Sigmoid colon (tissue), 6 donors: ENCODE measurements at regions not wholly inside any gene's neighbourhood (a gene's known extent, or its start where the extent isn't known, plus 50 kb on each side); places are given as distances from the start of the nearest gene placed in this dataset.

Source experiments
- DNase-seq: peaks from one replicate; pipeline ENCODE4 v3.0.0-alpha.2; 2019
- H3K27ac ChIP-seq, 4 donors: fragments of 200-600 bp; sonication (generic); one replicate each; pipeline ENCODE4 v1.5.1; 2016 to 2019; ENCODE audit warnings: mild to moderate bottlenecking in 1 of 4
- H3K27me3 ChIP-seq, 3 donors: fragments of 200-600 bp; sonication (generic); one replicate each; pipeline ENCODE4 v1.5.1; 2019; ENCODE audit warnings: mild to moderate bottlenecking in 1 of 3
- H3K36me3 ChIP-seq, 4 donors: fragments of 200-600 bp; sonication (generic); one replicate each; pipeline ENCODE4 v1.5.1; 2016 to 2019
- H3K4me1 ChIP-seq, 4 donors: fragments of 200-600 bp; sonication (generic); one replicate each; pipeline ENCODE4 v1.5.1; 2017 to 2019
- H3K4me3 ChIP-seq, 4 donors: fragments of 200-600 bp; sonication (generic); one replicate each; pipeline ENCODE4 v1.5.1; 2017 to 2019; ENCODE audit warnings: mild to moderate bottlenecking in 2 of 4, moderate library complexity in 1 of 4
- H3K9me3 ChIP-seq, 4 donors: fragments of 200-600 bp in 3 of 4; sonication (generic) in 3 of 4; one replicate each; pipeline versions ENCODE4 v1.5.1 to v1.6.1; 2013 to 2019
- CTCF ChIP-seq, 4 experiments: fragments of 450-650 bp in 3 of 4; fragments of 200-600 bp in 1 of 4; IDR thresholded peaks; one replicate each; pipeline ENCODE4 v1.5.1; 2016 to 2019; ENCODE audit warnings: antibody characterized with exemption in 4 of 4, mild to moderate bottlenecking in 3 of 4, moderate library complexity in 2 of 4
- EP300 ChIP-seq, 4 donors: sonication (generic); formaldehyde crosslinking; IDR thresholded peaks; one replicate each; pipeline ENCODE4 v1.6.1; 2017; ENCODE audit warnings: antibody characterized with exemption in 4 of 4
- POLR2A ChIP-seq, 2 donors: fragments of 450-650 bp; IDR thresholded peaks; one replicate each; pipeline ENCODE4 v1.6.1; 2016; ENCODE audit warnings: antibody characterized with exemption in 2 of 2, mild to moderate bottlenecking in 2 of 2, moderate library complexity in 2 of 2
- POLR2AphosphoS5 ChIP-seq, 4 donors: sonication (generic); formaldehyde crosslinking; IDR thresholded peaks; one replicate each; pipeline ENCODE4 v1.6.1; 2017; ENCODE audit warnings: antibody characterized with exemption in 4 of 4
- WGBS, 2 donors: extraction: QIAGEN DNeasy Blood & Tissue Kit; methylation state at CpG; one replicate each; pipeline ENCODE4 v1.1.7; 2013; 5-methylcytosine and 5-hydroxymethylcytosine counted together
- intact Hi-C: fragments of 100-400 bp; cut with DNase I; formaldehyde crosslinking; loops from one replicate; pipeline ENCODE4 v1.15.1; 2023
- donor health status: healthy with polysubstance abuse.
- donor health status: healthy.

GRCh38 chr6:164523087-164523654 lies 786.2 kb downstream of the C6orf118 start:
- DNase-seq = no peak
- Histone ChIP-seq H3K27me3 (no peaks in the 10 kb centered on the region), H3K9me3 (peaks cover 0 to 25% (median 1%) of the 10 kb centered on the region in 4 donors), H3K4me3 (no peak overlapping the region), H3K4me1 (no peaks in the 10 kb centered on the region), H3K36me3 (no peaks in the 10 kb centered on the region), H3K27ac (no peak overlapping the region)
- TF ChIP-seq EP300 (IDR thresholded peaks at IDR 0.05) = no peak
- TF ChIP-seq CTCF (IDR thresholded peaks at IDR 0.05) = no peak
- no peak for TF ChIP-seq POLR2A (IDR thresholded peaks at IDR 0.05)
- TF ChIP-seq POLR2AphosphoS5 (IDR thresholded peaks at IDR 0.05) = no peak
- intact Hi-C loops = no loop called here
- 73 to 78% methylated on average over 1 of the region's 1 CpG for WGBS, 2 donors

GRCh38 chr6:164520916-164521315 lies 788.5 kb downstream of the C6orf118 start:
- H3K4me1 ChIP-seq = no peaks in the 10 kb centered on the region
- intact Hi-C loops = no loop called here
- H3K36me3 ChIP-seq = no peaks in the 10 kb centered on the region
- H3K27ac ChIP-seq = no peak overlapping the region
- no peaks in the 10 kb centered on the region for H3K27me3 ChIP-seq
- TF ChIP-seq POLR2A (IDR thresholded peaks at IDR 0.05) = no peak
- no peak for TF ChIP-seq CTCF (IDR thresholded peaks at IDR 0.05)
- no peak for TF ChIP-seq EP300 (IDR thresholded peaks at IDR 0.05)
- no peak for TF ChIP-seq POLR2AphosphoS5 (IDR thresholded peaks at IDR 0.05)
- no peak overlapping the region for H3K4me3 ChIP-seq
- WGBS, 2 donors = 82 to 87% methylated on average over 4 of the region's 4 CpGs
- peaks cover 0 to 22% (median 1%) of the 10 kb centered on the region in 4 donors for H3K9me3 ChIP-seq
- DNase-seq = no peak

GRCh38 chr6:164507206-164507940 lies 802.0 kb downstream of the C6orf118 start:
- Histone ChIP-seq H3K36me3 (no peaks in the 10 kb centered on the region), H3K27ac (no peak overlapping the region), H3K4me3 (no peak overlapping the region), H3K4me1 (no peaks in the 10 kb centered on the region), H3K27me3 (no peaks in the 10 kb centered on the region), H3K9me3 (peaks cover 0 to 13% (median 0%) of the 10 kb centered on the region in 4 donors)
- intact Hi-C loops = no loop called here
- 54 to 59% methylated on average over 8 of the region's 8 CpGs for WGBS, 2 donors
- TF ChIP-seq POLR2A (IDR thresholded peaks at IDR 0.05) (no peak), CTCF (IDR thresholded peaks at IDR 0.05) (no peak), EP300 (IDR thresholded peaks at IDR 0.05) (no peak), POLR2AphosphoS5 (IDR thresholded peaks at IDR 0.05) (no peak)
- DNase-seq = no peak

GRCh38 chr6:164505425-164505824 lies 804.0 kb downstream of the C6orf118 start:
- Histone ChIP-seq H3K36me3 (no peaks in the 10 kb centered on the region), H3K27ac (no peak overlapping the region), H3K4me1 (no peaks in the 10 kb centered on the region), H3K9me3 (peaks cover 0 to 13% (median 0%) of the 10 kb centered on the region in 4 donors), H3K4me3 (no peak overlapping the region), H3K27me3 (no peaks in the 10 kb centered on the region)
- no peak for DNase-seq
- 82 to 91% methylated on average over 4 of the region's 4 CpGs for WGBS, 2 donors
- TF ChIP-seq CTCF (IDR thresholded peaks at IDR 0.05) = no peak
- TF ChIP-seq POLR2A (IDR thresholded peaks at IDR 0.05) = no peak
- no peak for TF ChIP-seq EP300 (IDR thresholded peaks at IDR 0.05)
- no peak for TF ChIP-seq POLR2AphosphoS5 (IDR thresholded peaks at IDR 0.05)
- intact Hi-C loops = no loop called here
